WI38 (cell line): ENCODE measurements at regions not wholly inside any gene's neighbourhood (a gene's known extent, or its start where the extent isn't known, plus 50 kb on each side); places are given as distances from the start of the nearest gene placed in this dataset.

Experiments
- H3K4me3 ChIP-seq: 2 replicates; pipeline ENCODE4 v1.5.1; 2011; ENCODE audit warnings: low read depth, mild to moderate bottlenecking, control low read depth, low read length
- TF ChIP-seq, protein P1 (sequence below): IDR thresholded peaks from 2 replicates; pipeline ENCODE4 v1.5.1; 2012; ENCODE audit warnings: low read depth, mild to moderate bottlenecking, control low read depth, low read length

DNA sequence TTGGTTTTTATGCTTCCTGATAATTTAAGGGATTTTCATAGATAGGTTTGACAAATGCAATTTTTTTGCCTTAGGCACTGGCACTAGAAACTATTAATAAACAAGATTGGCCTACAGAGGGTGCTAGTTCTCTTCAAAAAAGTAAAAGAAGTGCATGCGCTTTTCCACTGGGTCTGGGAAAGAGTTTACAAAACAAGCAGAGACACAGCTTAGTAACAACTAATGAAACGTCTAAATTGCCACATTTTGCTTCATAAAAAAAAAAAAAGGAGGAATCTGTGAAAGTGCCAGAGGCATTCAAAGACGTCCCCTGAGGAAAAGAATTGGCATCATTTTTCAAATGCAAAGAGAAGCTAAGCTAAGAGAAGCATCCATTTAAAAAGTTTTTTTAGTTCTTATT lies 58.3 kb upstream of the EEA1 start:
- no peak overlapping the region for H3K4me3 ChIP-seq
- TF ChIP-seq, protein P1, sequence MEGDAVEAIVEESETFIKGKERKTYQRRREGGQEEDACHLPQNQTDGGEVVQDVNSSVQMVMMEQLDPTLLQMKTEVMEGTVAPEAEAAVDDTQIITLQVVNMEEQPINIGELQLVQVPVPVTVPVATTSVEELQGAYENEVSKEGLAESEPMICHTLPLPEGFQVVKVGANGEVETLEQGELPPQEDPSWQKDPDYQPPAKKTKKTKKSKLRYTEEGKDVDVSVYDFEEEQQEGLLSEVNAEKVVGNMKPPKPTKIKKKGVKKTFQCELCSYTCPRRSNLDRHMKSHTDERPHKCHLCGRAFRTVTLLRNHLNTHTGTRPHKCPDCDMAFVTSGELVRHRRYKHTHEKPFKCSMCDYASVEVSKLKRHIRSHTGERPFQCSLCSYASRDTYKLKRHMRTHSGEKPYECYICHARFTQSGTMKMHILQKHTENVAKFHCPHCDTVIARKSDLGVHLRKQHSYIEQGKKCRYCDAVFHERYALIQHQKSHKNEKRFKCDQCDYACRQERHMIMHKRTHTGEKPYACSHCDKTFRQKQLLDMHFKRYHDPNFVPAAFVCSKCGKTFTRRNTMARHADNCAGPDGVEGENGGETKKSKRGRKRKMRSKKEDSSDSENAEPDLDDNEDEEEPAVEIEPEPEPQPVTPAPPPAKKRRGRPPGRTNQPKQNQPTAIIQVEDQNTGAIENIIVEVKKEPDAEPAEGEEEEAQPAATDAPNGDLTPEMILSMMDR, result no peak; the same call in 1 of the 2 replicates

DNA sequence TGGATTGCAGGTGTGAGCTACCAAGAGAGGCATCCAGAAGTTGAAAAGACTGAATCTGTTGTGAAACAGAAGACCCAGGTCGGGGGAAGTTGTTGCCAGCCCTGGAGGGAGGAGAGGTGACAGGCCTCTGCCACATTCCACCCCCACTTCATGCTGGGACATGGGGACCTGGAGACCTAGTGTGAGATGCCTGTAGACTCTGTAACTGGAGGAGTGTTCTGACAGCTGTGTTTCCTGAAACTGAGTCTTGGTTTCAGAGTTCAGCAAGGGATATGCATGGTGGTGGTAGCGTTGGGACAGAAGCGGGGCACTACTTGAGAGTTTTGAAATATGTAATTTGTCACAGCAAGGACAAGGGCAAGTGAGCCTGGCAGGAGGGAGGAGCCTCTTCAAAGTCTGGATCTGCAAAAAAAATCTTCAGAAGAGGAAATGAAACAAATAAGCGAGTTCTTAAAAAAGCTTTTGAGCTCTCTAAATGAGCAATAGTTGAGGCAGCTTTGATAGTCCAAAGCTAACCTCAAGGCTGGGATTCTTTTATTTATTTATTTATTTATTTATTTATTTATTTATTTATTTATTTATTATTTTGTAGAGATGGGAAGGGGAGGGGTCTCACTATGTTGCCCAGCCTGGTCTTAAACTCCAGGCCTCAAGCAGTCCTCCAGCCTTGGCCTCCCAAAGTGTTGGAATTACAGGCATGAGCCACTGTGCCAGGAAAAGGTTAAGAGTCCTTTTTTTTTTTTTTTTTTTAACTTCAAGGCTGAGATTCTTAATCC lies 58.9 kb upstream of the EEA1 start:
- TF ChIP-seq, protein P1, result no peak

DNA sequence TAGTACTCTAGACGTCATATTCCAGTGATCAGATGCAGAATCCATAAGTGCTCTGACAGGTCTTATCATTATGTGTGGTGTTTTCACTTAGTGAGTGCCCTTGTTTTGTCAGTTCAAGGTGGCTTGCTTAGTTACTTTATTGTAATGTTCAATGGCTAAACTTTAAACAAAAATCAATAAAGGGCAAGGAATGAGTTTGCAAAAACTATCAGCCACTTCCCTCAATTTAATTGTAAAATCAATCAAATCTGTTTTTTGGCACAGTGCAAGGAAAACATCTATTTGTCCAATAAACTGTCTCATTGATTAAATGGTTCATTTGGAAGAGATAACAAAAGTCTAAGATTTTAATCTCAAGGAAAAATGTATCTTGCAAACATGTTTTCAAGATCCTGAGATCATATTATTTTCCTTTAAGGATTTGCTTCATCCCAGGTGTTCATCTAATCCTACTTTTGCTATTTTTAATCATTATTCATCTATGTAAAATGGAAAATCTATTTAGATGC lies 59.6 kb upstream of the EEA1 start:
- TF ChIP-seq, protein P1, result no peak
- H3K4me3 ChIP-seq, result no peak overlapping the region

More for the DNA sequence above, 58.9 kb upstream of the EEA1 start:
- H3K4me3 ChIP-seq, result no peak overlapping the region

DNA sequence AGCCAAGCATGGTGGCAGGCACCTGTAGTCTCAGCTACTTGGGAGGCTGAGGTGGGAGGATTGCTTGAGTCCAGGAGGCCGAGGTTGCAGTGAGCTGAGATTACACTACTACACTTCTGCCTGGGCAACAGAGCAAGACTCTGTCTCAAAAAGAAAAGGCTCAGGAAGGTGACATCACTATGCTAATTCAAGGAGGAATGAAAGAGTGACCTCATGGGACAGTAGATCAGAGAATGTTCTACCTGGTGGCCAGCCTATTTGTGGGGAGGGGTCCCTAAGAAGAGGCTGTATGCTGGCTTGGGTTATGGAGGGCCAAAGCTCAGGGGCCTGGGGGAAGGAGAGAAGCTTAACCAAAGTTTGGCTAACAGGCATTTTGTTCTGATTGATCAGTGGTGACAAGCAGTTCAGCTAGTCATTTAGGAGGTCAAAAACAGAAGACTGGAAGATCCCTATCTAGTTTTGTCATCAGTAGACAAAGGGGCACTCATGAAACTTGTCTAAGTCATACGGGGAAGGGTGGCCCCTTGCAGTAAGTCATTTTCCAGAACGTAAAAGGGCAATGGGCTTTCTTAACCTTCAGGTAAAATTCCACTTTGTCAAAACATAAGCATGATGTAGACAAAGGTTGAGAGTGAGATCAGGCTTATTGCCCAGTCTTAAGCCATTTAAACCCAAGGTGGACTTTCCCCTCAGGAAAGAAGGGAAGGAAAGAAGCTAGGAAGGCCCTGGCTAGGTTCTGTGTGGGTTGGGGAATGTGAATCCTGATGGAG lies 60.8 kb upstream of the EEA1 start:
- H3K4me3 ChIP-seq, result no peak overlapping the region
- TF ChIP-seq, protein P1, result no peak

DNA sequence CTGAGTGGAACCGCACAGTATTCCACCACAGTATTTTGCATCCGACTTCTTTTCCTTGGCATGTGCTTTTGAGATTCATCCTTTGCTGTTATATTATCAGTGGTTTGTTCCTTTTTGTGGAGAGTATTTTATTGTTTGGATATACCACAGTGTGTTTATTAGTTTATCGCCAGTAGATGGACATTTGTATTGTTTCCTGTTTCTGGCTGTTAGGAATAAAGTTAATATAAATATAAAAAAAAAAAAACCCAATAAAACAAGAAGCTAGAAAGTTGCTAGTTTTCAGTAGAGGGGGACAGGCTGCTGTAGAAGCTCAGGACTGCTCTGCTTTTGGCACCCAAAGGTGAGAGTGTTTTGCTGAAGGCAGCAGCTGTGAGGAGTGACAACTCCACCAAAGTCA lies 62.0 kb upstream of the EEA1 start:
- H3K4me3 ChIP-seq, result no peak overlapping the region
- TF ChIP-seq, protein P1, result no peak

DNA sequence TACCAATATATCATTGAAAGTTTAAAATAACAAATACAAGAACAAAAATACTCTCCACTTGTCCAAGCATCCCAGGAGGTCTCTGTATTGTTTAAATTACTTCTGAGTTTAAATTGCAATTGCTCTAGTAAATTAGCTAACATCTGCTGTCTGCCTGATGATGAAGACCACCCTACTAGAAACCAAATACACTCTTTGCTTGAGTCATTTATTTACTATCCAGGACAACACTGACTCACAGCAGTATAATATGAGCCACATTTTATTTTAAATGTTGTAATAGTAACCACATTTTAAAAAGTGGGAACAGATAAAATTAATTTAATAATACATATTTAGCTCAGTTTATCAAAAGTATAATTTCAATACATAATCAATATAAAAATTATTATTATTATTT lies 62.9 kb upstream of the EEA1 start:
- no peak overlapping the region for H3K4me3 ChIP-seq
- TF ChIP-seq, protein P1, result no peak

DNA sequence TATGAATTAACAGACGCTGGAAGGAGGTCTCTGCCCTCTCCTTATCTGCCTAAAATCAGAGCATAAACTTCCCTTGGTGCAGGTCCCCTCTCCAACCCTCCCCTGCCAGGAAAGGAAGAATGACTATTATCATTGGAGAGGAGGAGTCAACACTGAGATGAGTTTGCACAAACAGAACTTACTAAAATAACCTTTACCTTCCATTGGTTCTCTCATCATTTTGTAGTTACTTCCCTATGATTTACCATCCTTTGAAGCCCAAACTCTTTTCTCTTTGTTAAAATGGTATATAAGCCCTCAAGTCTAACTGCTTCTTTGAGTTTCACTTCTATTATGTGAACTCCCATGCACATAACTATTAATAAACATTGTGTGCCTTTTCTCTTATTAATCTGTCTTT lies 64.2 kb upstream of the EEA1 start:
- TF ChIP-seq, protein P1, result no peak
- no peak overlapping the region for H3K4me3 ChIP-seq
